Spinal cord (tissue), 9 donors: ENCODE measurements at regions not wholly inside any gene's neighbourhood (a gene's known extent, or its start where the extent isn't known, plus 50 kb on each side); places are given as distances from the start of the nearest gene placed in this dataset.

ENCODE experiments used
- DNase-seq, 6 donors: peaks; one replicate each; pipeline versions ENCODE4 v3.0.0 to v3.0.0-alpha.2; 2013 to 2015; ENCODE audit warnings: low spot score in 6 of 6, low read depth in 4 of 6
- H3K27ac ChIP-seq: one replicate; pipeline ENCODE4 v1.5.1; 2013; ENCODE audit warnings: low read depth, low read length, control low read depth
- H3K27me3 ChIP-seq: one replicate; pipeline ENCODE4 v1.6.1; 2013; ENCODE audit warnings: low read length; ENCODE audit not compliant: control insufficient read depth, insufficient read depth
- H3K36me3 ChIP-seq: one replicate; pipeline ENCODE4 v1.6.1; 2013; ENCODE audit warnings: low read length; ENCODE audit not compliant: control insufficient read depth, insufficient read depth
- H3K4me1 ChIP-seq: one replicate; pipeline ENCODE4 v1.6.1; 2013; ENCODE audit warnings: low read length; ENCODE audit not compliant: control insufficient read depth, insufficient read depth
- H3K4me3 ChIP-seq: one replicate; pipeline ENCODE4 v1.5.1; 2013; ENCODE audit warnings: low read depth, low read length, control low read depth
- H3K9me3 ChIP-seq: one replicate; pipeline ENCODE4 v1.6.1; 2013; ENCODE audit warnings: low read length; ENCODE audit not compliant: control insufficient read depth, insufficient read depth
- WGBS: methylation state at CpG from one replicate; pipeline ENCODE4 v1.1.5; 2013; ENCODE audit warnings: missing lambda C conversion rate; ENCODE audit not compliant: insufficient coverage; 5-methylcytosine and 5-hydroxymethylcytosine counted together
- donor health status: healthy.

DNA sequence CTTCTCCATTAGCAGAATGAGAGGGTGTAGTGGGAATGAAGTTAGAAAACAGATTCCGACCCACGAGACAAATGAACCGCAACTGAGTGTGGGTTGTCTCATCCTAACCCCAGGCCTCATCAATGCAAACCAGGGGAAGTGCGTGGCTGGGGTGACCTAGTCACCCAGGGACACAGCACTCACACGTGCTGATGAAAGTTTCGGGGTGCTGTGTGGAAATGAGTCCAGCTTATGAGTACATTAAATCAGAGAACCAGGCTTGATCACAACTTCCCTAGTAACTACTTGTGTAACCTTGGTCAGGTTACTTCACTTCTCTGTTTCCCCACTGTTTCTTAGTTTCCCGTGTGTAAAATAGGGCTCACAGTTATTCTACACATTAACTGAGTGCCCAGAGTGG is 95.4 kb upstream of the CDKN3 start:
- Histone ChIP-seq H3K36me3 (no peaks in the 10 kb centered on the region), H3K4me3 (no peak overlapping the region), H3K27ac (no peak overlapping the region), H3K27me3 (no peaks in the 10 kb centered on the region), H3K4me1 (no peaks in the 10 kb centered on the region), H3K9me3 (no peaks in the 10 kb centered on the region)
- no CpG with 5 or more reads among the region's 7 CpGs for WGBS
- DNase-seq = no peak

DNA sequence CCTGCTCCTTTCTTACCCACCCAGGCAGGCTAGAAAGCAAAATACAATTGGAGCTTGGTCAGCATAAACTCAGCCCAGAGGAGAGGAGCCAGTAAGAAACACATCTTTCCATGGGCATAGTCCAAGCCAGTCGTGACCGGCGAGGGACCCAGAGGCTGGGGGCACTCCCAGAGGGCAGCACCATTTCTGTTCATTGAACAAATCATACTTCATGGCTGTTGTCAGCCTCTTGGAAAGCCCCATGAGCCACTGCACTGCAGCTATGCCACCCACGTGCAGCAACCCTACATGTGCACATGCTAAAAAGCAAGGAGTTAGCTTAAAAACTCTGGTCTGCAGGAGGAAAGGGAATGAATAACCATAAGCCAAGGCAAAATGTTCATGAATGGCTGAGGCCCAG is 90.0 kb upstream of the CDKN3 start:
- DNase-seq = no peak
- H3K36me3 ChIP-seq = no peaks in the 10 kb centered on the region
- no peaks in the 10 kb centered on the region for H3K4me1 ChIP-seq
- no peaks in the 10 kb centered on the region for H3K9me3 ChIP-seq
- WGBS = 74% methylated on average over 3 of the region's 4 CpGs
- no peak overlapping the region for H3K27ac ChIP-seq
- no peaks in the 10 kb centered on the region for H3K27me3 ChIP-seq
- H3K4me3 ChIP-seq = no peak overlapping the region

DNA sequence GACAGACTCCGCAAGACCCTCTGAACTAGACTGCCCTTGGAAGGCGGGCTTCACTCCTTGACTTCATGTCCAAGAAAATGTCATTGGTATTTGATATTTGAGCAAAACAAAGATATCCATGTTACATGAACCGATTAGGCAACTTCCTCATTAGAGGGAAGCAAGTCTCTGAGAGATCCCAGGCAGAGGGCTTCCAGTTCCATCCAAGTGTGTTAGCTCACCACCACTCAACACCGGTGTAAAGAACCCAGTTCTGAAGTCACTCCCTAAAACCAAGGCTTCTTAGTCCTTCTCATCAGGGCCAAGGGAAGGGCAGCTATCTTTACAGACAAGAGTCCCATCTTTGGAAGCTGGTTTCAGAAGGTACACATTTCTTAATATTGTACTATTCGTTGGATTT is 87.2 kb upstream of the CDKN3 start:
- DNase-seq = no peak
- H3K9me3 ChIP-seq = no peaks in the 10 kb centered on the region
- no CpG with 5 or more reads among the region's 5 CpGs for WGBS
- no peak overlapping the region for H3K27ac ChIP-seq
- no peaks in the 10 kb centered on the region for H3K36me3 ChIP-seq
- H3K27me3 ChIP-seq = no peaks in the 10 kb centered on the region
- no peak overlapping the region for H3K4me3 ChIP-seq
- H3K4me1 ChIP-seq = no peaks in the 10 kb centered on the region

DNA sequence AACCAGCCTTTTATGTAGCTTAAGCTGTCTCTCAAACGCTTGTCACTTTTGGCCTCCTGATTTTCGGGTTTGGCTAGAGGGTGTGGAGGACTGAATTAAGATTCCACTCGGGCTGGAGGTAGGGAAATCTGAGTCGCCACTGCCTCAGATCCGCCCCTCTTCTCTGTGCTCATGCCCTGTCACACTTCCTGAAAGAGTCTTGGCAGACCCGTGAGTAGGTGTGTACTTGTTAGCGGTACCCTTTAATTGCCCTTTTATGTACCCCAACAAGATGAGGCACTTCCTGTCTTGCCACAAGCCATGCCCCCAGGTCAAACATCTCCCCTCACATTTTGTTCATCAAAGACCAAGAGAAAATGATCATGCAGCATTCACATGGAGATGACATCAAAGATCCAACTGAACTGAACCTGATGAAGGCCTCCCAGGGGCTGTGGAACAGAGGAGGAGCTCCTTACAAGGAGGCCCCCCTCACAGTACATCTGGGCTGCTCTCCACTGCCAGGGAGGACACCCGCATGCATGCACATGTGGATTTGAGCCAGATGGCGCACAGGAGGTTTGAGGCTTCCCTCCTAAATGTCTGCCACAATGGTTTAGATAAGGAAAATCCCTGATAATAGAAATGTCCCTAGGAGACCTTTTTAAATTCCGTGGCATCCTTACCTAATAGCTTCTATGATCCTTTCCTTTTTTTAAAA is 86.5 kb upstream of the CDKN3 start:
- no peaks in the 10 kb centered on the region for H3K27me3 ChIP-seq
- WGBS = 75% methylated on average over 2 of the region's 10 CpGs
- H3K9me3 ChIP-seq = no peaks in the 10 kb centered on the region
- no peaks in the 10 kb centered on the region for H3K36me3 ChIP-seq
- no peak for DNase-seq
- no peak overlapping the region for H3K27ac ChIP-seq
- no peak overlapping the region for H3K4me3 ChIP-seq
- no peaks in the 10 kb centered on the region for H3K4me1 ChIP-seq

DNA sequence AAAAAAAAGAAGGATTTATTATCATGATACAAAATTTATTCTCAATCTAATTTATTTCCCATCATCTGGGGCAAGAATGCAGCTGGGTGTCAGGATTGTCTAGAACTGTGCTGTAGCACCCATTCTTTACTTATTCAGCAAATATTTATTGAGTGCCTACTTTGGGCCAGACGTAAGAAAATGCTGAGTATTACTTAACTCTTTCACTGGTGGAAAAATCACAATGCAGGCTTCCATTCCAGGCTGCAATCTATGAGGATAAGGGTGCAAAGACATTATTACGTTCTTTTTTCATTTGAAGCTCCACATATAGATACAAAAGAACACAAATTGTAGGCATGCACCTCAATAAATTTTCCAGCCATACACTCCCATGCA is 86.0 kb upstream of the CDKN3 start:
- Histone ChIP-seq H3K27me3 (no peaks in the 10 kb centered on the region), H3K4me1 (peaks cover 1% of the 10 kb centered on the region), H3K9me3 (no peaks in the 10 kb centered on the region), H3K4me3 (no peak overlapping the region), H3K36me3 (no peaks in the 10 kb centered on the region), H3K27ac (no peak overlapping the region)
- no peak for DNase-seq
- WGBS = 71% methylated on average over 2 of the region's 2 CpGs

DNA sequence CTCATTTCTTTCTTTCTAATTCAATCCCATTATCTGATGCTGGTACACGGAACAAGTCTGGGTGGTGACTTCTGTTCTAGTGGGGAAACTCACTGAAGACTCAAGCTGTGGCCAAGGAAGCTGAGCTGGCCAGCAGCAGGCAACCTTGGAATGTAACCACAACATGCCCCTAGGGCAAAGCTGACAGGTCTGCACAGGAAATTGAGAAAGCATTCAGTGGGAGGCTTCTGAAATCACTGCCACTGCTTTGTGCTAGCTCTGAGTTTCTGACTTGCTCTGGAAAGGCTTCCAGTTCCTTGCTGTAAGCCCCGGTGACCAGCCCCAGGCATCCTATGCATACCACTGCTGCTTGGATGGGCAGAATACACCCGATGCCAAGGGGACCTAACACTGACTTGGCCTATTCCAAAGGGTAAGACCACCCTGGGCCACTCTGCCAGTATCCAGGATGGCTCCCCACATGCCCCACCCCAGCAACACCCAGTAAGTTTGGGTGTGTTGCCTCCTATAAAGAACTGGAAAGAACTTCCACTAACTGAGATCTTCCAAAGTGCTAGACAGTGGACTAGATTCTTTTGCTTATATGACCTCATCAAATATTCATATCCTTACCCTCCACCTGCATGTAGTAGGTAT is 84.5 kb upstream of the CDKN3 start:
- peaks cover 4% of the 10 kb centered on the region for H3K4me1 ChIP-seq
- H3K9me3 ChIP-seq = no peaks in the 10 kb centered on the region
- no peak for DNase-seq
- H3K27ac ChIP-seq = no peak overlapping the region
- no peaks in the 10 kb centered on the region for H3K27me3 ChIP-seq
- H3K36me3 ChIP-seq = no peaks in the 10 kb centered on the region
- H3K4me3 ChIP-seq = no peak overlapping the region
- WGBS = 84% methylated on average over 3 of the region's 3 CpGs

DNA sequence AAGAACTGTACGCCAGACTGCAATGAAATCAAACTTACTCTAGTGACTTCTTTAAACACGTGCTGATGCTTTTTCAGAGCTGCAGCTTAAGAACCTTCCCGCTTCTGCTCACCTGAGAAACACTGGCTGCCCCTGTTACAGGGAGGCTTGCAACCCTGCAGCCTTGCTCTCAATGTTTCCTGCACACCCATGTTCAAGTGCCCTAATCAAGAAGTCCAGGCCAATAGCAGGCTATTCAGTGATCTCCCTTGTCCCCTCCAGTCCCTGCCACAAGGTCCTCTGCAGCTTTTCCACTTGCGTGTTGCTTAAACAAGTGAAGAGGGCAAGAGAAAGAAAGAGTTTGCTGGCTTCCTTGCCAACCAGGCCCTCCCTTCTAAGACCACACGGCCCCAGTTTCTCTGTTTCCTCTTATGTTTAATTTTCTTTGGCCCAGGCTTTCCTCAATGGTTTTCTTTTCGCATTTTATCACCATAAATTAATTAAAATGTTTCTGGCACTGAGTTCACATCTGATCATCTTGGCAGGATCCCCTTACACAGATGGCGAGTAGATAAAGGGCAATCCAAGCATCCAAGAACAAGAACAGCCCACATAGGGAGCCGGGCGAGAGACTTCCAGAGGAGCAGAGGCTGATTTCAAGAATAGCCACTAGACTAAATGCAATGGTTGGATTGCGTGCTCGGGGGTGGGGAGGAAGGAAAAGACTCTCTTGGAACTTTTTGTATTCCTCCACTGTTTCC is 82.3 kb upstream of the CDKN3 start:
- DNase-seq = peak in 2 of 6 donors; percentile 37 to 85
- 57% methylated on average over 5 of the region's 11 CpGs for WGBS
- Histone ChIP-seq H3K27me3 (no peaks in the 10 kb centered on the region), H3K4me3 (no peak overlapping the region), H3K36me3 (no peaks in the 10 kb centered on the region), H3K27ac (no peak overlapping the region), H3K9me3 (no peaks in the 10 kb centered on the region), H3K4me1 (peaks cover 4% of the 10 kb centered on the region)

DNA sequence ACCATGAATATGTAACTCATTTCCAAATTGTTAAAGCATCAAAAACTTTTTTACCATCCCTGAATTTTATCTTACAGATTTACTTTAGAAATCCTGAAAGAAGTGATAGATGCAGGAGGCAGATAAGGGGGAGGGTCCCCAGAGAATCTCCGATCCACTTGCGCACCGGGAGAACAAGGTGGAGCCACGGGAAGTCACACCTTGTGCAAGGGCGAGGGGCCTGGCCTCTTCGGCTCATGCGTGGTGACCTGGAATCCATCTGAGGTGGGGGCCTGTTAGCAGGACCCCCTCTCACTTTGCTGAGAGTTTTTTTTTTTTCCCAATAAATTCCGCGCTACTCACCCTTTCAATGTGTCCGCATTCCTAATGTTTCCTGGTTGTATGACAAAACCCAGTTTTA is 80.2 kb upstream of the CDKN3 start:
- Histone ChIP-seq H3K27me3 (no peaks in the 10 kb centered on the region), H3K36me3 (no peaks in the 10 kb centered on the region), H3K4me3 (no peak overlapping the region), H3K27ac (no peak overlapping the region), H3K9me3 (no peaks in the 10 kb centered on the region), H3K4me1 (peaks cover 4% of the 10 kb centered on the region)
- DNase-seq = no peak
- 92% methylated on average over 6 of the region's 10 CpGs for WGBS

DNA sequence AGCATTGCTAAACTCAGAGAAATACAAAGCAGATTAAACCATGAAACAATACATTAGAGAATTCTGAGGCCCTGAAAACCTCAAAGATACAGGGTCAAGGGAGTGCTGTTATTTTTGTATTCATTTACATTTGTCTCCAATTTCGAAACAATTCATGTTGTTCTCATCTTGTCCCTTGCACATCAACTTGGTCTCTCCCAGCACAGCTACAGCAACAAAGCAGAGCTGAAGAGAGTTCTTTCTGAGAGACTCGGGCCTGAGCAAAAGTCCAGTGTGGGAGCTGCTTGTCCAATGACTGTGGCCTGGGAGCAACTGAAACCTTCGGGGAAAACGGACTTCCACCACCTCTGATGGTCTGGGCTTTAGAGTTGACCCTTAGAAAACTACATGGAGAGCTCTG is 79.4 kb upstream of the CDKN3 start:
- H3K27ac ChIP-seq = no peak overlapping the region
- WGBS = 42% methylated on average over 3 of the region's 4 CpGs
- no peaks in the 10 kb centered on the region for H3K27me3 ChIP-seq
- H3K36me3 ChIP-seq = no peaks in the 10 kb centered on the region
- peaks cover 4% of the 10 kb centered on the region for H3K4me1 ChIP-seq
- DNase-seq = no peak
- H3K4me3 ChIP-seq = no peak overlapping the region
- no peaks in the 10 kb centered on the region for H3K9me3 ChIP-seq

DNA sequence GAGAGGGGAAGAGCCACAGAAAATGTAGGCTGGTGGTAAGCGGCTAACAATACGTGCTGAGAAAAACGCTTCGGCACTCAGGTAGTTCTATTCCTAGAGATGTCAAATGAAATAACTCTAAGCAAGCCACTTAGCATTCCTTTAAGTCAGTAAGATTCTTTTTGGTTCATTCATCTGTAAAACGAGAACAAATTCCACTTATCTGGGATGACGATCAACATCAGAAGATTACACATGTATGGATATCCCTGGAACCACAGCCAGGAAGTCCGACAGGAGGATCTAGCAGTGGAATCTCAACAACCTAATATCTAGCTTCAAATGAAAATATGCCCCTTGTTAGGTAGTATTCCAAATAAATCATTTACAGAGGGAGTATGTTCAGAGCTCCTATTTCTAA is 74.6 kb upstream of the CDKN3 start:
- Histone ChIP-seq H3K27ac (no peak overlapping the region), H3K36me3 (no peaks in the 10 kb centered on the region), H3K4me1 (no peaks in the 10 kb centered on the region), H3K27me3 (no peaks in the 10 kb centered on the region), H3K4me3 (no peak overlapping the region), H3K9me3 (no peaks in the 10 kb centered on the region)
- no peak for DNase-seq
- WGBS = 93% methylated on average over 3 of the region's 7 CpGs
